Esophagus squamous epithelium (tissue), 5 donors: ENCODE measurements at regions not wholly inside any gene's neighbourhood (a gene's known extent, or its start where the extent isn't known, plus 50 kb on each side); places are given as distances from the start of the nearest gene placed in this dataset.
"Not testable (repeated sequence)": the region's sequence is repeated elsewhere in the genome, so short reads cannot be mapped to it uniquely, and the experiment has no call there.

Experiments used
- DNase-seq: peaks from one replicate; lab custom pipeline; 2025; lab: John Stamatoyannopoulos, UW
- H3K27ac ChIP-seq, 4 donors: fragments of 200-600 bp; sonication (generic); one replicate each; pipeline ENCODE4 v1.5.1; 2016 to 2019; ENCODE audit warnings: mild to moderate bottlenecking in 1 of 4
- H3K27me3 ChIP-seq, 4 donors: fragments of 200-600 bp; sonication (generic); 1 replicate in 3 of 4; 2 replicates in 1 of 4; pipeline versions ENCODE4 v1.5.1 to v1.6.0; 2017 to 2021; ENCODE audit warnings: antibody characterized with exemption in 1 of 4
- H3K36me3 ChIP-seq, 3 donors: fragments of 200-600 bp; sonication (generic); one replicate each; pipeline ENCODE4 v1.5.1; 2016 to 2019
- H3K4me1 ChIP-seq, 3 donors: fragments of 200-600 bp; sonication (generic); one replicate each; pipeline ENCODE4 v1.5.1; 2017 to 2019
- H3K4me3 ChIP-seq, 4 donors: fragments of 200-600 bp; sonication (generic); 1 replicate in 3 of 4; 2 replicates in 1 of 4; pipeline ENCODE4 v1.5.1; 2016 to 2019; ENCODE audit warnings: mild to moderate bottlenecking in 2 of 4, moderate library complexity in 1 of 4
- H3K9me3 ChIP-seq, 3 donors: fragments of 200-600 bp; sonication (generic); one replicate each; pipeline ENCODE4 v1.5.1; 2016 to 2019
- CTCF ChIP-seq, 6 experiments: fragments of 450-650 bp in 4 of 6; fragments of 200-600 bp in 2 of 6; sonication (generic) in 2 of 6; IDR thresholded peaks; one replicate each; pipeline ENCODE4 v1.5.1; 2016 to 2019; ENCODE audit warnings: antibody characterized with exemption in 6 of 6, mild to moderate bottlenecking in 4 of 6, moderate library complexity in 4 of 6
- POLR2A ChIP-seq, 4 donors: fragments of 450-650 bp; IDR thresholded peaks; one replicate each; pipeline ENCODE4 v1.6.1; 2017; ENCODE audit warnings: antibody characterized with exemption in 4 of 4, mild to moderate bottlenecking in 4 of 4, moderate library complexity in 3 of 4
- WGBS, 2 donors: methylation state at CpG; one replicate each; pipeline ENCODE4 v1.1.5; 2018; 5-methylcytosine and 5-hydroxymethylcytosine counted together
- intact Hi-C: fragments of 100-400 bp; cut with DNase I; formaldehyde crosslinking; loops from one replicate; pipeline ENCODE4 v1.15.0; 2022
- donor health status: DM: yes; HTN: yes; CAD: no.

- DNase-seq, result no peak
- no peaks in the 10 kb centered on the region for H3K9me3 ChIP-seq
- peaks cover 0 to 12% (median 0%) of the 10 kb centered on the region in 3 donors for H3K4me1 ChIP-seq
- H3K4me3 ChIP-seq, result no peak overlapping the region
- H3K27me3 ChIP-seq, result peaks cover 0 to 26% (median 0%) of the 10 kb centered on the region in 4 donors
- intact Hi-C loops, result no loop called here
- no peak for TF ChIP-seq CTCF (IDR thresholded peaks at IDR 0.05)
- no peak for TF ChIP-seq POLR2A (IDR thresholded peaks at IDR 0.05)
- 44 to 52% methylated on average over 15 of the region's 15 CpGs for WGBS, 2 donors
- no peaks in the 10 kb centered on the region for H3K36me3 ChIP-seq
- no peak overlapping the region for H3K27ac ChIP-seq
Measured at GRCh38 chr22:27317971-27318428, 483.6 kb downstream of the MN1 start.

- Histone ChIP-seq H3K36me3 (no peaks in the 10 kb centered on the region), H3K27ac (no peak overlapping the region), H3K4me1 (peaks cover 0 to 10% (median 0%) of the 10 kb centered on the region in 3 donors), H3K4me3 (no peak overlapping the region), H3K27me3 (peaks cover 0 to 32% (median 0%) of the 10 kb centered on the region in 4 donors), H3K9me3 (no peaks in the 10 kb centered on the region)
- intact Hi-C loops, result no loop called here
- TF ChIP-seq POLR2A (IDR thresholded peaks at IDR 0.05) (no peak), CTCF (IDR thresholded peaks at IDR 0.05) (no peak)
- no peak for DNase-seq
- WGBS, 2 donors, result 15 to 20% methylated on average over 3 of the region's 3 CpGs
Measured at GRCh38 chr22:27318516-27318915, 483.0 kb downstream of the MN1 start.

- intact Hi-C loops, result no loop called here
Measured at GRCh38 chr22:27323661-27324060, 477.9 kb downstream of the MN1 start.

GRCh38 chr22:27324908-27325307 is 476.6 kb downstream of the MN1 start:
- H3K36me3 ChIP-seq, H3K27ac ChIP-seq, H3K9me3 ChIP-seq, DNase-seq, H3K4me3 ChIP-seq, intact Hi-C loops, H3K4me1 ChIP-seq: not testable (repeated sequence)
- peaks cover 0 to 57% (median 0%) of the 10 kb centered on the region in 4 donors for H3K27me3 ChIP-seq
- 79 to 90% methylated on average over 1 of the region's 1 CpG for WGBS, 2 donors

More at GRCh38 chr22:27323661-27324060, 477.9 kb downstream of the MN1 start:
- Histone ChIP-seq H3K4me1 (peaks cover 0 to 2% (median 0%) of the 10 kb centered on the region in 3 donors), H3K4me3 (no peak overlapping the region), H3K36me3 (no peaks in the 10 kb centered on the region), H3K9me3 (no peaks in the 10 kb centered on the region), H3K27me3 (peaks cover 0 to 54% (median 0%) of the 10 kb centered on the region in 4 donors), H3K27ac (no peak overlapping the region)
- DNase-seq, result no peak
- 27 to 50% methylated on average over 3 to 11 of the region's 15 CpGs for WGBS, 2 donors
- TF ChIP-seq POLR2A (IDR thresholded peaks at IDR 0.05) (no peak), CTCF (IDR thresholded peaks at IDR 0.05) (no peak)

GRCh38 chr22:27327497-27327896 is 474.1 kb downstream of the MN1 start:
- H3K4me3 ChIP-seq, result no peak overlapping the region
- no peaks in the 10 kb centered on the region for H3K4me1 ChIP-seq
- no peak for TF ChIP-seq CTCF (IDR thresholded peaks at IDR 0.05)
- no peak for TF ChIP-seq POLR2A (IDR thresholded peaks at IDR 0.05)
- intact Hi-C loops, result no loop called here
- peaks cover 0 to 46% (median 0%) of the 10 kb centered on the region in 4 donors for H3K27me3 ChIP-seq
- H3K9me3 ChIP-seq, result no peaks in the 10 kb centered on the region
- DNase-seq, result no peak
- H3K36me3 ChIP-seq, result no peaks in the 10 kb centered on the region
- no peak overlapping the region for H3K27ac ChIP-seq
- 63 to 84% methylated on average over 4 of the region's 4 CpGs for WGBS, 2 donors
